Right atrium auricular region (tissue), 2 donors: ENCODE measurements at regions not wholly inside any gene's neighbourhood (a gene's known extent, or its start where the extent isn't known, plus 50 kb on each side); places are given as distances from the start of the nearest gene placed in this dataset.
"Not testable (repeated sequence)": the region's sequence is repeated elsewhere in the genome, so short reads cannot be mapped to it uniquely, and the experiment has no call there.

ENCODE experiments used
- DNase-seq: peaks from one replicate; pipeline ENCODE4 v3.0.0-alpha.2; 2019; ENCODE audit warnings: low spot score
- H3K27ac ChIP-seq, 2 donors: fragments of 200-600 bp; sonication (generic); 1 replicate in 1 of 2; 2 replicates in 1 of 2; pipeline ENCODE4 v1.5.1; 2016 to 2019
- H3K27me3 ChIP-seq, 2 donors: fragments of 200-600 bp; sonication (generic); one replicate each; pipeline versions ENCODE4 v1.5.1 to v1.6.0; 2017 to 2019
- H3K36me3 ChIP-seq: fragments of 200-600 bp; sonication (generic); one replicate; pipeline ENCODE4 v1.5.1; 2016
- H3K4me1 ChIP-seq, 2 donors: fragments of 200-600 bp; sonication (generic); one replicate each; pipeline versions ENCODE4 v1.5.1 to v1.6.0; 2017 to 2019
- H3K4me3 ChIP-seq, 2 donors: fragments of 200-600 bp; sonication (generic); 1 replicate in 1 of 2; 2 replicates in 1 of 2; pipeline ENCODE4 v1.5.1; 2017 to 2019; ENCODE audit warnings: mild to moderate bottlenecking in 1 of 2, moderate library complexity in 1 of 2
- H3K9me3 ChIP-seq, 2 donors: fragments of 200-600 bp; sonication (generic); one replicate each; pipeline ENCODE4 v1.5.1; 2019
- TF ChIP-seq, protein P1 (sequence below), 2 donors: fragments of 200-600 bp; sonication (generic); IDR thresholded peaks; one replicate each; pipeline ENCODE4 v1.5.1; 2019; ENCODE audit warnings: antibody characterized with exemption in 2 of 2

DNA sequence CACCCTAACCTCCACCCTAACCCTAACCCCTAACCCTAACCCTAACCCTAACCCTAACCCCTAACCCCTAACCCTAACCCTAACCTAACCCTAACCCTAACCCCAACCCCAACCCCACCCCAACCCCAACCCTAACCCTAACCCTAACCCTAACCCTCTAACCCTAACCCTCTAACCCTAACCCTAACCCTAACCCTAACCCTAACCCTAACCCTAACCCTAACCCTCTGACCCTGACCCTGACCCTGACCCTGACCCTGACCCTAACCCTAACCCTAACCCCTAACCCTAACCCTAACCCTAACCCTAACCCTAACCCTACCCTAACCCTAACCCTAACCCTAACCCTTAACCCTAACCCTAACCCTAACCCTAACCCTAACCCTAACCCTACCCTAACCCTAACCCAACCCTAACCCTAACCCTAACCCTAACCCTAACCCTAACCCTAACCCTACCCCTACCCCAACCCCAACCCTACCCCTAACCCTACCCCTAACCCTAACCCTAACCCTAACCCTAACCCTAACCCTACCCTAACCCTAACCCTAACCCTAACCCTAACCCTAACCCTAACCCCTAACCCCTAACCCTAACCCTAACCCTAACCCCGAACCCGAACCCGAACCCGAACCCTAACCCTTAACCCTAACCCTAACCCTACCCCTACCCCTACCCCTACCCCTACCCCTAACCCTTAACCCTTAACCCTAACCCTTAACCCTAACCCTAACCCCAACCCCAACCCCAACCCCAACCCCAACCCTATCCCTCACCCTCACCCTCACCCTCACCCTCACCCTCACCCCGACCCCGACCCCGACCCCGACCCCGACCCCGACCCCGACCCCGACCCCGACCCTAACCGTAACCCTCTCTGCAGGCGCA lies 186.2 kb upstream of the CHL1 start:
- H3K36me3 ChIP-seq, DNase-seq, H3K9me3 ChIP-seq, H3K4me3 ChIP-seq, H3K27me3 ChIP-seq, H3K27ac ChIP-seq, H3K4me1 ChIP-seq: not testable (repeated sequence)

DNA sequence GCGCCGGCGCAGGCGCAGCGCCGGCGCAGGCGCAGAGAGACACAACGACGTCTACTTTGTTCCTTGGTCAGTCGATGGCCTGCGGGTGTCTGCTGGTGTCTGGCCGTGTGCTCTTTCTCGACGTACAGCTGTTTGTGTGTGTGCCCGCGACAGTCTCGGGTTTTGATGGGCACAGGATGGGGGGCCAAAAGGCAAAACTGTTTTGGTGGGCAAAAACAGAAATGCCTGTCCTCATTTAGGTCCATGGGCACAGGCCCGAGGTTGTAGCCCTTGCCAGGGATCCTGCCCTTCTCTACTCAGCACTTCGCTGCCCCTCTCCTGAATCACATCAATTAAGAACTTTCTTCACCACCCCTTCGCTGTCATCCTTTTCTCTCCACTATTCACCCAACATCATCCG lies 184.8 kb upstream of the CHL1 start:
- TF ChIP-seq, protein P1, sequence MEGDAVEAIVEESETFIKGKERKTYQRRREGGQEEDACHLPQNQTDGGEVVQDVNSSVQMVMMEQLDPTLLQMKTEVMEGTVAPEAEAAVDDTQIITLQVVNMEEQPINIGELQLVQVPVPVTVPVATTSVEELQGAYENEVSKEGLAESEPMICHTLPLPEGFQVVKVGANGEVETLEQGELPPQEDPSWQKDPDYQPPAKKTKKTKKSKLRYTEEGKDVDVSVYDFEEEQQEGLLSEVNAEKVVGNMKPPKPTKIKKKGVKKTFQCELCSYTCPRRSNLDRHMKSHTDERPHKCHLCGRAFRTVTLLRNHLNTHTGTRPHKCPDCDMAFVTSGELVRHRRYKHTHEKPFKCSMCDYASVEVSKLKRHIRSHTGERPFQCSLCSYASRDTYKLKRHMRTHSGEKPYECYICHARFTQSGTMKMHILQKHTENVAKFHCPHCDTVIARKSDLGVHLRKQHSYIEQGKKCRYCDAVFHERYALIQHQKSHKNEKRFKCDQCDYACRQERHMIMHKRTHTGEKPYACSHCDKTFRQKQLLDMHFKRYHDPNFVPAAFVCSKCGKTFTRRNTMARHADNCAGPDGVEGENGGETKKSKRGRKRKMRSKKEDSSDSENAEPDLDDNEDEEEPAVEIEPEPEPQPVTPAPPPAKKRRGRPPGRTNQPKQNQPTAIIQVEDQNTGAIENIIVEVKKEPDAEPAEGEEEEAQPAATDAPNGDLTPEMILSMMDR (IDR thresholded peaks at IDR 0.05): no peak
- H3K36me3 ChIP-seq: no peaks in the 10 kb centered on the region
- no peak overlapping the region for H3K27ac ChIP-seq
- no peaks in the 10 kb centered on the region for H3K27me3 ChIP-seq
- H3K4me1 ChIP-seq: no peaks in the 10 kb centered on the region
- H3K9me3 ChIP-seq: no peaks in the 10 kb centered on the region
- no peak for DNase-seq
- no peak overlapping the region for H3K4me3 ChIP-seq

DNA sequence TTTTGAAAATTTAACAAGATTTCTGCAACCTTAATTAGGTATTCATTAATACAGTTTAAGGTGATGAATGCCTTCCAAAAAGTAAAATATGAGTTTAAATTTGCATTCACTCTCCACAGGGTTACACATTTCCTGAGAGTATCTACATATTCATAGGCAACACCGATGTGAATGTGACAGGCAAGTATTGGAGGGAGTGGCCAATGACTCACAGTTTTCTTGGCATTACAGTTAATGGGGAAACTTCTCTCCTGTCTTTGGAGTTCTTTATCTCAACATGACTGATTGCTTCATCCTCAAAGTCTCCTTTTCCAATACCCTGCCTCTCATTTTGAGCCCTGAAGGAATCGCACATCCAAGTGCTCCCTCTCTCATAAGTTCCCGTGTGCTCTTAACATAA lies 181.9 kb upstream of the CHL1 start:
- Histone ChIP-seq H3K27ac (no peak overlapping the region), H3K9me3 (no peaks in the 10 kb centered on the region), H3K4me3 (no peak overlapping the region)

DNA sequence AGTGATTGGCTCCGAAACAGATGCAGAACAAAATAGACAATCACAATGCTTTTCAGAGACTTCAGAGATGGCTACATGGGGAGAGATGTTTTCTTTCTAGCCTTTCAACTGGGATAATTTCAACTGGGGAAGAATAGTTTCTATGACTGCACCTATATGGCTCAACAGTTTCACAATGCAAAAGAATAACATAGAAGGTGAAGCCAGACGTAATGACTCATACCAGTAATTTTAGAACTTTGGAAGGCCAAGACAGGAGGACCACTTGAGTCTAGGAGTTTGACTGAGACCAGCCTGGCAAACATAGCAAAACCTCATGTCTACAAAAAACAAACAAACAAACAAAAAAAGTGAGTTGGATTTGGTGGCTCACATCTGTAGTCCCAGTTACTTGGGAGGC lies 180.2 kb upstream of the CHL1 start:
- no peak for DNase-seq
- no peaks in the 10 kb centered on the region for H3K27me3 ChIP-seq
- no peaks in the 10 kb centered on the region for H3K4me1 ChIP-seq
- no peak overlapping the region for H3K4me3 ChIP-seq
- no peak overlapping the region for H3K27ac ChIP-seq
- H3K36me3 ChIP-seq: no peaks in the 10 kb centered on the region
- TF ChIP-seq, protein P1 (IDR thresholded peaks at IDR 0.05): no peak
- no peaks in the 10 kb centered on the region for H3K9me3 ChIP-seq

More for the DNA sequence above, 181.9 kb upstream of the CHL1 start:
- no peaks in the 10 kb centered on the region for H3K27me3 ChIP-seq
- H3K4me1 ChIP-seq: no peaks in the 10 kb centered on the region
- DNase-seq: no peak
- no peaks in the 10 kb centered on the region for H3K36me3 ChIP-seq
- TF ChIP-seq, protein P1 (IDR thresholded peaks at IDR 0.05): no peak

DNA sequence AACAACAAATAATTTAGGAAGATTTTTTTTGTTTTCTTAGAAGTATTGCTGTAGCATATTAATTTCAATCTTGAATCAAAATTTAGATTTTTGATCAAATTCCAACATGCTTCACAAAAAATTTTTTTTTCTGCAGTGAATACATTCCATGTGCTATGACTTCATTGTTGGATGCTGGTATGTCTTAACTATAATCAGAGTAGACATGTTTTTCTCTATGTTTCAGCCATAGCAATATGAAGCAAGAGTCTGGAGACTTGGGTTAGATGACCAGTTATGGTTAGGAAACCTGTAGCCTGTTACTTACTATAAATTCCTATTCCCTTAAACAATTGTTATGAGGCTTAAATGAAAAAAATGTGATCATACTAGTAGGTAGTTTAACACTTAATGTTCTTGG lies 176.1 kb upstream of the CHL1 start:
- H3K4me3 ChIP-seq: no peak overlapping the region
- TF ChIP-seq, protein P1 (IDR thresholded peaks at IDR 0.05): no peak
- H3K4me1 ChIP-seq: no peaks in the 10 kb centered on the region
- H3K9me3 ChIP-seq: no peaks in the 10 kb centered on the region
- no peak overlapping the region for H3K27ac ChIP-seq
- DNase-seq: no peak
- H3K36me3 ChIP-seq: no peaks in the 10 kb centered on the region
- no peaks in the 10 kb centered on the region for H3K27me3 ChIP-seq

DNA sequence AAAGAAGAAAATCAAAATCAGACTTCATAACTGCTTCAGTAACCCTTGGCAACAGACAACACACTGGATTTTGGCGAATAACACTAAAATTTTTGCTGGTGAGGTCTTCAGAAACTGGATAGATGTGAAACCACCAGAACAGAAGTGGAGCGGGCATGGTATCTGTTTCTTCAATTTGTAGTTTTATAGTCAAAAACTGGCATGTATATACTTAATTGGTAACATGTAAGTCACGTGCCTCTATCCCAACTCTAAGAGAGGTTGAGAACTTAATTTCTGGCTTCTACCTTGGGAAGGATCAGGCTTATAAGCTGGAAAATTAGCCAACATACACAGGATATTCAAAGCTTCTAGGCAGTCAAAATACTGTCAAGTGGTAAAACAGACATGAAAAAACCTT lies 172.6 kb upstream of the CHL1 start:
- no peak overlapping the region for H3K27ac ChIP-seq
- no peaks in the 10 kb centered on the region for H3K36me3 ChIP-seq
- H3K9me3 ChIP-seq: no peaks in the 10 kb centered on the region
- H3K4me1 ChIP-seq: no peaks in the 10 kb centered on the region
- no peaks in the 10 kb centered on the region for H3K27me3 ChIP-seq
- TF ChIP-seq, protein P1 (IDR thresholded peaks at IDR 0.05): no peak
- DNase-seq: no peak
- H3K4me3 ChIP-seq: no peak overlapping the region
